ENCODE measurements at regions not wholly inside any gene's neighbourhood (a gene's known extent, or its start where the extent isn't known, plus 50 kb on each side); places are given as distances from the start of the nearest gene placed in this dataset.
"Not testable (repeated sequence)": the region's sequence is repeated elsewhere in the genome, so short reads cannot be mapped to it uniquely, and the experiment has no call there.

GRCh38 chr4:3645711-3646679 lies 113.8 kb upstream of the LRPAP1 start:
- DNase-seq: no peak

- no peak for DNase-seq
These were observed 112.8 kb upstream of the LRPAP1 start for GRCh38 chr4:3644849-3645627.

- no peak for DNase-seq
These were observed 111.6 kb upstream of the LRPAP1 start for GRCh38 chr4:3643518-3644433.

- DNase-seq: no peak
These were observed 110.7 kb upstream of the LRPAP1 start for GRCh38 chr4:3642806-3643517.

- no peak for DNase-seq
These were observed 109.9 kb upstream of the LRPAP1 start for GRCh38 chr4:3642056-3642630.

GRCh38 chr4:3641501-3641900 lies 109.3 kb upstream of the LRPAP1 start:
- DNase-seq: no peak

GRCh38 chr4:3640587-3640962 lies 108.4 kb upstream of the LRPAP1 start:
- DNase-seq: no peak

GRCh38 chr4:3639613-3640586 lies 107.7 kb upstream of the LRPAP1 start:
- no peak for DNase-seq

- DNase-seq: no peak
These were observed 106.0 kb upstream of the LRPAP1 start for GRCh38 chr4:3638080-3638795.

- no peak for DNase-seq
These were observed 105.2 kb upstream of the LRPAP1 start for GRCh38 chr4:3637326-3638016.

- DNase-seq: no peak
These were observed 104.6 kb upstream of the LRPAP1 start for GRCh38 chr4:3636646-3637320.

GRCh38 chr4:3636020-3636419 lies 103.8 kb upstream of the LRPAP1 start:
- DNase-seq: not testable (repeated sequence)

- no peak for DNase-seq
These were observed 102.9 kb upstream of the LRPAP1 start for GRCh38 chr4:3634894-3635820.

GRCh38 chr4:3634281-3634857 lies 102.1 kb upstream of the LRPAP1 start:
- DNase-seq: no peak

GRCh38 chr4:3633277-3633676 lies 101.1 kb upstream of the LRPAP1 start:
- not testable (repeated sequence) for DNase-seq

- not testable (repeated sequence) for DNase-seq
These were observed 100.6 kb upstream of the LRPAP1 start for GRCh38 chr4:3632794-3633193.

All from NCI-H146 (cell line).